Loucy (cell line): ENCODE measurements at regions not wholly inside any gene's neighbourhood (a gene's known extent, or its start where the extent isn't known, plus 50 kb on each side); places are given as distances from the start of the nearest gene placed in this dataset.

ENCODE experiments used
- CTCF ChIP-seq: fragments of 200-600 bp; sonication (generic); conservative IDR thresholded peaks from 2 replicates; pipeline ENCODE4 v1.5.1; 2014; ENCODE audit warnings: mild to moderate bottlenecking, antibody characterized with exemption, low read length
- EZH2phosphoT487 ChIP-seq: fragments of 200-600 bp; IDR thresholded peaks from 2 replicates; pipeline ENCODE4 v1.6.1; 2018; ENCODE audit warnings: antibody characterized with exemption, mild to moderate bottlenecking, moderate library complexity, borderline replicate concordance

DNA sequence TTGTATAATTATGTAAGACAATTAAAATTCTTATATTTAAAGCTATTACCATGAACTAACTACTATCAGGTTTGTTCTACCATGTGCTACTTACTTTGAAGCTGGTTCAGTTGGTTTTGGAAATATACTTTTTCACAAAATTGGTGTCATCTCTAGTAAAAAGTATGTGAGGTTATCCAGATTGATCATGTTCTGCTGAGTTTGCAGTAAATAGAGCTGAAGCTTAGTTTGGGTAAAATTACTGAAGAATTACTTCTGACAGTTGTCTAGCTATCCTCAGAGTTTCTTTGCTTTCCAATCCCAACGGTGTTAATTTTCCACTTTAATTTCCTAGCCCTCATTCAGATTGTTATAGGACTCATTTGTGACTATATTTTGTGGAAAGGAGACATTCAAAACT lies 184.2 kb downstream of the FAT4 start:
- TF ChIP-seq CTCF (no peak), EZH2phosphoT487 (no peak)
